HG02642 (cell line): ENCODE measurements at regions not wholly inside any gene's neighbourhood (a gene's known extent, or its start where the extent isn't known, plus 50 kb on each side); places are given as distances from the start of the nearest gene placed in this dataset.
"Not testable (repeated sequence)": the region's sequence is repeated elsewhere in the genome, so short reads cannot be mapped to it uniquely, and the experiment has no call there.

Source experiments
- ATAC-seq: cut with Tn5 transposase; IDR thresholded peaks from one replicate; pipeline ENCODE4 v1.9.1; 2021; ENCODE audit warnings: mild to moderate bottlenecking; ENCODE audit not compliant: unreplicated experiment, poor library complexity

- not testable (repeated sequence) for ATAC-seq
These were observed 467.2 kb upstream of the RUNX1 start for GRCh38 chr21:35516292-35516691.

DNA sequence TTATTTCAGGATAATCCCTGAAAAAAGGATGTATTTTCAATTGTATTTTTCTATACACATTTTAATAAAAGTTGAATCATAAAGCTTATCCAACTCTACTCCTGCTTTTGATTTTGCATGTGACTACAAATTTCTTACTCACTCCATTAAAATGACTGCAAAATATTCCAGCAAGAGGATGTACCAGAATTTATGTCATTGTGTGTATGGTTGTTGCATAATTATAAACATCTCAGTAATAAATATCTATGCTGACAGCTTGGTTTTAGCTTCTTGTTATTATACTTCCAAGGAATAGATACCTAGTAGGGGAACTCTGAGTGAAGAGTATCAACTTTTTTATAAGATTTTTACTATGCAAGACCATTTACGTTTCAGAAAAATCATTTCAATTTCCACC, 463.2 kb upstream of the RUNX1 start:
- no peak for ATAC-seq

GRCh38 chr21:35511696-35512162, 462.6 kb upstream of the RUNX1 start:
- ATAC-seq = no peak

GRCh38 chr21:35510957-35511695, 462.0 kb upstream of the RUNX1 start:
- ATAC-seq = no peak

GRCh38 chr21:35510294-35510693, 461.2 kb upstream of the RUNX1 start:
- no peak for ATAC-seq

- no peak for ATAC-seq
These were observed 460.1 kb upstream of the RUNX1 start for GRCh38 chr21:35509001-35509704.

GRCh38 chr21:35508139-35508888, 459.2 kb upstream of the RUNX1 start:
- ATAC-seq = no peak

DNA sequence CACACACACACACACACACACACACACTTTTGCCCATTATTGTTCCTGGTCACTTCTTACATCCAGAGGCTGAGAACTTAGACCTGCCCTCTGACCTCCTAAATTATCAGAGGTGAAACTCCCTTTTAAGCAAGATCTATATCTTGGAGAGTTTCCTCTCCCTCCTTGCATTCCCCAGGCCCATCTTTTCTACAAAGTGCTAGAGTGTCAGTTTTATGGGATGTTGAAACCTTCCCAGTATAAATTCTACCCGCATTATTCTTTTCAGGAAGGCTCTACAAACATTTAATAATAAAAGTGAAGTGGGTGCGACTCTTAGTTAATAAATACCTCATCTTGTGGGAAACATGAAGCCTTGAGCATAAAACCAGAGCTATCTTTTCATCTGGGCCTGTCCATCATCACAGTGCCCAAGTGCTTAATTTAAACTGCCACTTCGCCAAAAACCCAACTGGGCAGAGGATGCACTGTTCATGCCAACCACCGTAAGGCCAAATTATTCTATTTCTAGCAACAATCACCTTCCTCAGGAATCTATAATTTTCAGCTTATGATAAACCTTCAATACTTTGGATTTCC, 458.2 kb upstream of the RUNX1 start:
- no peak for ATAC-seq

- ATAC-seq = no peak
These were observed 457.7 kb upstream of the RUNX1 start for GRCh38 chr21:35506771-35507170.

DNA sequence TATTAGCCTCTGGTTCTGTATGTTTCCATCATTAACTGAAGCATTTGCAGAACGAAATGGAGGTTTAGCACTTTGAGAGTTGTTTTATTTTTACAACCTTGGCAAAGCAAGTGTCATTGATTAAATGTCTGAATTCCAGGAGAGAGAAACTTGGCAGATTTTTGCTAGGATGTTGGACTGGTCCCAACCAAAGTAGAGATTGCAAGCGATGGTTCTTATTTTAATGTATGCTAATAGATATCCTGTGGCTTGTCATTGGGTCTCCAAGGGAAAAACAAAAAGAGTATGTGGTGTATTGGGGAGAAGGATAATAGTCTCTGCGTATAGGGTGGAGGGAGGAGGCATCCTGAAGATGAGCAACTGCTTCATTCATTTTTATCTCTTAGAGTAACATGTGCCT, 457.2 kb upstream of the RUNX1 start:
- no peak for ATAC-seq

DNA sequence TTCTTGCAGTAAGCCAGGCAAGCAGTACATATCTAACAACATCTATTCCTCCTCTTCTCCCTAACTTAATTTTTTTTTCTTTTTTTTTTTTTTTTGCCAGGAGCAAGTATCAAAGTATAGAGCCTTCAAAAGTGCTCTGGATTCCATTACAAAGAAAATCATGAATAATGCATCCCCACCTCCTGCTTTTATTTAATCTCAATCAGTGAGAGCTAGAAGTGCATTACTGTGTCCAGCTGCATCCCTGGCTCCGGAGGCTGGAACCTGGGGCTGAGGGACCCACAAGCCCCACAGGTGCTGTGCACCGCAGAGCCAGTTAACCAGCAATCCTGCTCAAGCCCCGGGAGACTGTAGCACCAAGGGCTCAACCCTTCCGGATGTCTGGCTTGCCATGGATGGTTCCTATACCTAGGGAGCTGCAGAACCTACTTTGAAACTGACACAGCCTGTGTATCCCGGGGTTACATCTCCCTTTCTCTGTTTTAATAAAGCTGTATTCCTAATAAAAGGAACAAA, 455.9 kb upstream of the RUNX1 start:
- no peak for ATAC-seq

DNA sequence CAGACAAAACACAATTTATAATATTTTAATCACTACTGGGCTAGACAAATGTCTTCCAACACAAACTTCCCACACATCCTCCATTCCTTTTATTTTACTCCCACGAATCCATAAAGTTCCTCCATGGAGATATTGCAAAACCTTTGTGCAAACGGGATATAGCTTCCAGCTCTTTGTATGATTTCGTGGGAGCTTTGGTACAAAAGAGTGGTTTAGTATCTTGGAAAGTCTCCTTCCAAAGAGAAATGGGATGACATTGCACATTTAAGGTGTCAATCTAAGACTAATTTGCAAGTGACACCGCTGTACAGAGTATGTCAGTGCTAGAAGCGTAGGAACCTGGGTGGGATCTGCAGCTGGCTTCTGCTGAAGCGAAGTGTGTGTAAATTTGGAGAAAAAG, 455.2 kb upstream of the RUNX1 start:
- ATAC-seq = no peak

DNA sequence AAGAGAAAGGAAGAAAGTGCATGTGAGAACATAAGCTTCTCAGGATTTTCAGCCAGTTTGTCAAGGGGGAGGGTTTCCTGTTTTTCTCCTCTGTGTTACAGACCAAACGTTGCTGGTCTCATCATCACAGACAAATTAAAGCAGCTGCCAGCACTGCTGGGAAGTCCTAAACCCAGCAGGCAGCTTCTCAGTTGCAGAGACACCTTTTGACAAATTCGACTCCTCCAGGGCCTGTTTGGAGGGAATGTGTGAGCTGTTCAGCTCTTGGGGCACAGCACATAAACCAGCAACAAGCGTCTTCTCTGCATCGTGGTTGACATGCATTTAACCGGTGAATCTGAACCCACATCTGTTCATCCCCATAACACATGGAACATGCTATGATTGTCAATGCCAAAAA, 454.6 kb upstream of the RUNX1 start:
- no peak for ATAC-seq

DNA sequence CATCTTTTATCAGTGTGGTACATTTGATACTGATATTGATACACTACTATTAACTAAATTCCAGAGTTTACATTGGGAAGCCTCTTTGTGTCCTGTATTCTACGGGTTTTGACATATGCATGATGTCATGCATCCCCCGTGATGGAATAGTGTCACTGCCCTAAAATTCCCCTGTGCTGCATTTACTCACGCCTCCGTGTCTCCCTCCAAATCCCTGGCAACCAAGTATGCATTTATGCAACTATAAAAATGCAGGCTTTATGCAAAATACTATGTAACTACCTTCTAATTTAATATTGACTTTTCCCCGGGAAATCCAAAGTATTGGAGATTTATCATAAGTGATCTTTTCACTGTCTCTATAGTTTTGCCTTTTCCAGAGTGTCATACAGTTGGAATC, 453.7 kb upstream of the RUNX1 start:
- ATAC-seq = no peak

- ATAC-seq = not testable (repeated sequence)
These were observed 448.4 kb upstream of the RUNX1 start for GRCh38 chr21:35497522-35497921.

GRCh38 chr21:35491920-35492678, 443.0 kb upstream of the RUNX1 start:
- ATAC-seq = no peak

DNA sequence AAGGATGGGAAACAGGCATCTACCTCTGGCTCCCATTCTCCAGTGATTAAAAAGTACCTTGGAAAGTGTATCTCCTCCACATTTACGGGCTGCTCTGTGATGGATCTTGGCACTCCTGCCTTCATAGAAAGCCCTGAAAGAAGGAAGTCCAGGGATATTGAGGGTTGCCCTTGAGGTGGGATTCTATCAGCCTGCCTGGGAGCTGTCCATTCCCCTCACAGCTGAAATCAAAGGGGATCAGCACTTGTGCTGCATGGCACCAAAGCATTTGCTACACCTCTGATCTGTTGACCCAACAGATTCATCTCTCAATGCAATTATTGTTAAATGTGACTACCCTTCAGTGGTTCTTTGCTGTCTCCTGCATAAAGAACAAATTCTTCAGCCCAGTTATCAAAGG, 442.0 kb upstream of the RUNX1 start:
- no peak for ATAC-seq

DNA sequence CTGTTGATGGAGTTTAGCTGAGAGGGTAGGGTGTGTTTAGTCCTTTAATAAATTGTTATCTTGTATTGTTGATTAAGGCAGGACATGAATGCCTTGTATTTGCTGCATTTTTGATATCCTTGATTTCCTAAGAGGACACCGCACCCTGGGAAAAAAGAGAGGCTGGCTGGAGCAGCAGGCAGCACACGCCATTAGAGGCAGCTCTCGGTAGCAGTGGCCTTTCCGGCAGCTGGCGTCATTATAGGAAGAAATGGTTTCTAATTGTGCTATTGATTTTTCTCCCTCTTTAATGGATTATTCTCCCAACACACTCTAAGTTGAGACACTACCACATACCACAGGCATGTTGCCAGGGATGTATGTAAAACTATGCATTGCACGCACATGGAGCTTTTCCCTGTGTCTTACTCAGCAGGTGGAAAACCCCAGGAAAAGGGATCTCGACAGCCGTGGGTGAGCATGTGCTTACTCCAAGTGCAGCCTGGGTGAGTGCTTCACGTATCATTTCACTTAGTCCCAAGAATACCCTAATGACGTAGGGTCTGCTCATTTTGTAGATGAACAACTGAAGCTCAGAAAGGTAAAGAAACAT, 440.4 kb upstream of the RUNX1 start:
- ATAC-seq = no peak

DNA sequence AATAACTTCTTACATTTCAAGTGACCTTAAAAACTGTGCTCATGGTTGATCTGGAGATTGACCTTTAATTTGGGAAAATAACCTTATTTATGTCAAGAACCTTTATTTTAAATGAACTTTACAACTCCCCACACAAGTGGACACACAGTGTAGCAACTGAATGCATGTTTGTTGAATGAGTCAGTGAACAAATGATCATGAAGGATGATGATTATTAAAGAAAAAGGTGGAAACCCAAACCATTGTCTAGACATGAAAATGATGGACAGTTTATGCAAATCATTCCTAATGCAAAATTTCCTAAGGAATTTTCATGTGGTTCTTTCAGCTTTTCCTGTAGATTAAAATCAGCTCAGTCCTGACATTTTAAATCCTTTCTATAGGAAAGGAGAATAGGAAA, 439.8 kb upstream of the RUNX1 start:
- ATAC-seq = no peak

GRCh38 chr21:35485364-35485763, 436.3 kb upstream of the RUNX1 start:
- ATAC-seq = no peak
